ENCODE measurements at regions not wholly inside any gene's neighbourhood (a gene's known extent, or its start where the extent isn't known, plus 50 kb on each side); places are given as distances from the start of the nearest gene placed in this dataset.

DNA sequence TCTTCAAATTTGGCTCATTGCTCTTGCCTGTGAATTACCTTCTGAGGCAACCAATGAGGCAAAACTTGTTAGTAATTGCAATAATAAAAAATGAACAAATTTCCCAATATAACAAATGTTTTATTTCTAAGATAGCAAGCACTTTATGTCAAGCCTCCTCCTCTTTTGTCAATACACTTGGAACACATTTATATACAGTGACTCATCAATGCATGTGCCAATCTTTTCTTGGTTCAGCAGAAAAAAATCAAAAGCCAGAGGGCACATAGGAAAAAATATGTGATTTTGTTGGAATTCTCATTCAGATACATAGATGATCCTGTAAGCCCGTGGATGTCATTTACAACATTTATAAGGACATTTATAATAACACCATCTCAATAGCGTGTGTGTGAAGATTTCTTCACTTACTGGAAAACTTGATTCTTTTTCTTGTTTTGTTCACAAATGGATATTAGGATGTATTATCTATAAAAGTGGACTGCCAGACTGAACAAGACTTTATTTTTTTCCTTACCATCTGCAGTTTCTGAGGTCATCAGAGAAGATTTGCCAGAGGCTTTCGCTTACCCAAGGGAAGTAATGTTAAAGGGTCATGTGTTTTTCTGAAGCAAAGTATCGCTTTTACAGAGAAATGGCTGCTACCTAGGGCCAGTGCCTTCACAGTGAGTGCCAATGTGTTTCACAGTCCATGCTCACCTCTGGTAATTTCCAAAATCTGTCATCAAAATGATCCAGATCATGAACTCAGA is 645.7 kb upstream of the PTBP2 start:
- peaks cover 0 to 4% of the 10 kb centered on the region in 2 donors for H3K9me3 Mint-ChIP-seq
- no peaks in the 10 kb centered on the region for H3K27me3 Mint-ChIP-seq
- no peaks in the 10 kb centered on the region for H3K36me3 Mint-ChIP-seq
- no peaks in the 10 kb centered on the region for H3K4me1 Mint-ChIP-seq
- no peak overlapping the region for H3K27ac Mint-ChIP-seq
- ATAC-seq (replicated peaks) (no peak), DNase-seq (no peak)
- H3K4me3 Mint-ChIP-seq, result no peak overlapping the region

DNA sequence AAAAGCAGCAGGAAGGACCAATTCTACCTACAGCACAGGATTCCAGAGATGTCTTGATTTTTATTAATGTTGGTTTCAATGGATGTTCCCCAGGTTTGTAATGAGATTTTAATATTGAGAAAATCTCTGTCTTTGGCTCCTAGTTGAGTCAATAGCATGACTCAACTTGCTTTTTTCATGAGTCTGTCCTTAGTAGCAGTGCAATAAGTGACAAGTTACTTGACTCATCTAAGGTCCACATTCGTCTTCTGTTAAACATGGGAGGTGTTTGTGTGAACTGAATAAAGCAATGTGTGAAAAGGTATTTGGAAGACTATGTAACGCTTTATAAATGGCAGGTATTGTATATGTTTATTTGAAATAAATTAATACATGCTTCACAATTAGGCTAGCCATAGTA is 645.0 kb upstream of the PTBP2 start:
- H3K4me3 Mint-ChIP-seq, result no peak overlapping the region

GRCh38 chr1:96079581-96079980 is 642.0 kb upstream of the PTBP2 start:
- DNase-seq (no peak), ATAC-seq (replicated peaks) (no peak)
- H3K9me3 Mint-ChIP-seq, result peaks cover 0 to 4% of the 10 kb centered on the region in 2 donors
- no peaks in the 10 kb centered on the region for H3K27me3 Mint-ChIP-seq
- no peak overlapping the region for H3K4me3 Mint-ChIP-seq
- H3K4me1 Mint-ChIP-seq, result no peaks in the 10 kb centered on the region
- no peak overlapping the region for H3K27ac Mint-ChIP-seq
- no peaks in the 10 kb centered on the region for H3K36me3 Mint-ChIP-seq

More for the DNA sequence above, 645.0 kb upstream of the PTBP2 start:
- no peaks in the 10 kb centered on the region for H3K27me3 Mint-ChIP-seq
- no peak for DNase-seq
- H3K36me3 Mint-ChIP-seq, result no peaks in the 10 kb centered on the region
- no peaks in the 10 kb centered on the region for H3K4me1 Mint-ChIP-seq
- peaks cover 0 to 4% of the 10 kb centered on the region in 2 donors for H3K9me3 Mint-ChIP-seq
- H3K27ac Mint-ChIP-seq, result no peak overlapping the region
- ATAC-seq (replicated peaks), result no peak

- DNase-seq (no peak), ATAC-seq (replicated peaks) (no peak)
- peaks cover 0 to 4% of the 10 kb centered on the region in 2 donors for H3K9me3 Mint-ChIP-seq
- H3K27me3 Mint-ChIP-seq, result no peaks in the 10 kb centered on the region
- H3K4me1 Mint-ChIP-seq, result no peaks in the 10 kb centered on the region
- no peaks in the 10 kb centered on the region for H3K36me3 Mint-ChIP-seq
- H3K27ac Mint-ChIP-seq, result no peak overlapping the region
- no peak overlapping the region for H3K4me3 Mint-ChIP-seq
Measured at GRCh38 chr1:96080925-96081324, 640.7 kb upstream of the PTBP2 start.

- ATAC-seq (replicated peaks) (no peak), DNase-seq (no peak)
- Mint-ChIP-seq H3K4me1 (no peaks in the 10 kb centered on the region), H3K27me3 (no peaks in the 10 kb centered on the region), H3K27ac (no peak overlapping the region), H3K36me3 (no peaks in the 10 kb centered on the region), H3K9me3 (peaks cover 0 to 2% of the 10 kb centered on the region in 2 donors), H3K4me3 (no peak overlapping the region)
Measured at GRCh38 chr1:96087719-96088118, 633.9 kb upstream of the PTBP2 start.

DNA sequence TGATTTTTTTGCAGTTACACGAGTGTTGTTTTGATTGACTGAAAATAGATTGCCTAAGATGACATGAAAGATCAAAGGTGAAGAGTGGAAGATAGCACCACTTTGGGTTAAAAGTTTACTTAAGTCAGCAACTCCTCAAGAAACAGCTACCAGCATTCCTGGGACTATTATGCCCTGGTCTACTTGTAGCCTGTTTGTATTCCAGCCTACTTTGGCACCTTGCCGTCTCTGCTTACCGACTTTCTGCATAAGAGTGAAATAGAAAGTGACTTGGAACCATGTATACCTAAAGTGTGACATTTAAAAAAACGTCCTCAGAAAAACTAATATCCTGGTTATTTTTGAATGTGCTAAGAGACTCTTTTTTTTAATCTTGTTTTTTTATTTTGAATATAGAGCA is 631.5 kb upstream of the PTBP2 start:
- Mint-ChIP-seq H3K4me1 (no peaks in the 10 kb centered on the region), H3K9me3 (peaks cover 0 to 4% of the 10 kb centered on the region in 2 donors), H3K27me3 (no peaks in the 10 kb centered on the region), H3K36me3 (no peaks in the 10 kb centered on the region), H3K27ac (no peak overlapping the region), H3K4me3 (no peak overlapping the region)
- DNase-seq, result no peak
- ATAC-seq (replicated peaks), result no peak

DNA sequence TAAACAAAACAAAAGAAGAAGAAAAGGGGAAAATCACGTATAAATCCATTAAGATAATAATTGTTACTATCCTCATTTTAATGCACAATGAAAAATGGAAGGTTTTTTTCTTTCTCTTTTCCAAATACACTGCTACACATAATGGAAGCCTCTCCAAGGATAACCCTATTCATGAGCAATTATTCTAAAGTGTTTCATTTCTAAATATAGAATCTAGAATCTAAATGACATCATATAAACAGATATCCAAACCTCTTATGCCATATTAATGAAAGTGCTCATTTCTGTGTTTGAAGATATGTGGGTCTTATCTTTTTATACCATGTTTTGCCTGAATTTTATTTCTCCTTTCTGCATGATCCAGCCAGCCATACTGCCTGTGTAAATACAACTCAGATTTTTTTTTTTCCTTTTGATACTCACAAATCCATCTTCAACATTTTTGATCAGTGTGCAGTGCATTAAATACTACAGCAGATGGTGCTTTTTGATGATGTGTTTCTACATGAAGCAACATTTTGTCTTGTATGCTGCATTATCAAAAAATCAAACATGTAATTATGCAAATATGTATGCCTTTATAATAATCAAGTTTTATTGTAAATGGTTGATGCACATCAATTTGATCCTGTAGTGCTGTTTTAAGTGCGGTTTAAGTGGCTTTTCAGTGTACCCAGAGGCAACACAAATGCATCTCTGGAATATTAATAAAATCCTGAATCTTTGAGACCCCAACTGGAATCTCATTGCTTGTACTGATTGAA is 625.6 kb upstream of the PTBP2 start:
- Mint-ChIP-seq H3K9me3 (peaks cover 3 to 4% of the 10 kb centered on the region in 2 donors), H3K27ac (no peak overlapping the region), H3K4me1 (no peaks in the 10 kb centered on the region), H3K27me3 (no peaks in the 10 kb centered on the region), H3K4me3 (no peak overlapping the region), H3K36me3 (no peaks in the 10 kb centered on the region)
- ATAC-seq (replicated peaks), result no peak
- no peak for DNase-seq

GRCh38 chr1:96096613-96097321 is 624.8 kb upstream of the PTBP2 start:
- Mint-ChIP-seq H3K27me3 (no peaks in the 10 kb centered on the region), H3K4me3 (no peak overlapping the region), H3K36me3 (no peaks in the 10 kb centered on the region), H3K4me1 (no peaks in the 10 kb centered on the region), H3K9me3 (peaks cover 3 to 4% of the 10 kb centered on the region in 2 donors), H3K27ac (no peak overlapping the region)
- ATAC-seq (replicated peaks) (no peak), DNase-seq (no peak)

DNA sequence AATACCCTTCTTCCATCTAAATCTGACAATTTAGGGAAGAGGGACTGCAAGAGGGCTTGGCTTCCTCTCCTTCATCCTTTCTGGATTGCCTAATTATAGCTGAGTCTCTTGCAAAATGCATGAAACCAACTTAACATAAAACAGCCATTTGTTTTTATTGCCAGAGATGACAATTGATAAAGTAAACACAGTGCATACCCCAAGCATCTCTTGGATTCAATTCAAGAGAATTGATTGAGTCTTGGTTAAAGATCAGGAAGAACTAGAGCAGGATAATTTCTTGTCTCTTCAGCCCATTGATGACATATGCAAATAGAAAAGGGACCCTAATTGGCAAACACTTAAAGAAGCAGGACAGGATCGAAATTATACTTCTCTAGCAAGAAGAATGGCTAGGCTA is 617.1 kb upstream of the PTBP2 start:
- Mint-ChIP-seq H3K36me3 (no peaks in the 10 kb centered on the region), H3K9me3 (peaks cover 2 to 8% of the 10 kb centered on the region in 2 donors), H3K4me3 (no peak overlapping the region), H3K4me1 (no peaks in the 10 kb centered on the region), H3K27ac (no peak overlapping the region), H3K27me3 (no peaks in the 10 kb centered on the region)
- no peak for DNase-seq
- ATAC-seq (replicated peaks), result no peak

DNA sequence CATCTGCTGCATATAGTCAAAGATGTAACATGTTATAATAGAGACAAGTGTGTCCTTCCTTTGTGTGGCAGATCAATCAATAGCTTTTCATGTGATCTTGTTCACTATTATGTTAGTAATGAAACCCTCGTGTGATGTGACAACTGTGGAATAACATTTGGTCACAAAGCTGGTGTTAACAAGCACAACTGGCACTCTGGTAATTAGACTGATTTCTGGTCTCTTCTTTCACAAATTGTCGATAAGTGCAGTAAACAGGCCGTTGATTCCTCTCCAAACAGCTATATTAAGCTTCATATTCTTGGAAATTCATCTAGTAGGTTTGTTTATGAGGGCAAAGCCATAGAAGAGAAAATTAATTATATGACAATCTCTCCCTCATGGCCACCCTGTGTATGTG is 616.7 kb upstream of the PTBP2 start:
- H3K4me3 Mint-ChIP-seq, result no peak overlapping the region
- no peaks in the 10 kb centered on the region for H3K36me3 Mint-ChIP-seq
- H3K4me1 Mint-ChIP-seq, result no peaks in the 10 kb centered on the region
- ATAC-seq (replicated peaks) (no peak), DNase-seq (no peak)
- no peaks in the 10 kb centered on the region for H3K27me3 Mint-ChIP-seq
- peaks cover 2 to 4% of the 10 kb centered on the region in 2 donors for H3K9me3 Mint-ChIP-seq
- H3K27ac Mint-ChIP-seq, result no peak overlapping the region

DNA sequence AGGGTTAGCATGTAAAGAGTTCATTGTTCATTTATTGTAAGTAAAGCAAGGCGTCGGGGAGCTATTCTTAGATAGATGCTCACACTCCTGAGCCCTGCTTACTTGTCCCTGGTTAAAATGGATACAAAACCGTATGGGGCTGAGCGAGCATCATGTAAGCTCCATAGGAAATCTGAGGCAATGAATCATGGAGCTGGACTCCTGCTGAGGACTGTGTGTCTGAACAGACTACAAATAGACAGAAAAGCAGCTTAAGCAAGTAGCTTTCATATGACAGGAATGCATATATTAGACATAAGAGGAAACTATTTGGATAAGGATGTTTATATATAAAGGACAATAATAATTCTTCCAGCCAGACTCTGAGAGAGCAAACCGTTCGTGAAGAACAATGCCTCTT is 604.9 kb upstream of the PTBP2 start:
- H3K36me3 Mint-ChIP-seq, result no peaks in the 10 kb centered on the region
- H3K9me3 Mint-ChIP-seq, result peaks cover 3 to 8% of the 10 kb centered on the region in 2 donors
- no peak overlapping the region for H3K27ac Mint-ChIP-seq
- no peaks in the 10 kb centered on the region for H3K4me1 Mint-ChIP-seq
- no peak for ATAC-seq (replicated peaks)
- H3K27me3 Mint-ChIP-seq, result no peaks in the 10 kb centered on the region
- no peak overlapping the region for H3K4me3 Mint-ChIP-seq
- DNase-seq, result no peak

GRCh38 chr1:96130432-96130831 is 591.2 kb upstream of the PTBP2 start:
- no peaks in the 10 kb centered on the region for H3K4me1 Mint-ChIP-seq

DNA sequence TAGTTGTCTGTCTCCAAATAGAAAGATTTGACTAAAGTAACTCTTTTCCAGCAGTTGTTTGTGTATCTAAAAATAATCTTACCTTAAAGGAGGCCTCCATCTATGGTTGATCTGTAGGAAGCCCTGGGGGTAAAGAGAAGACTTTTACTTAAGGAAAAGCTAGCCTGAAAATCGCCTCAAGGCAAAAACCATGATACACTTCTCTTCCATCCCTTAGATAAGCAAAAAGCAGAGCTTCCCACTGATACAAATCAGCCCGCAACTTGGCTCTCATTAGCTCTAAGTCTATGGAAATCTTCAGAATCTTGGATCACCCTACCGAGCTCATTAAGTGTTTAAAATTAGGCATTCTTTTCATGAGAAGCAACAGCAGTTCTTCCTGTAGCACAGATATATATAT is 576.9 kb upstream of the PTBP2 start:
- Mint-ChIP-seq H3K4me1 (no peaks in the 10 kb centered on the region), H3K4me3 (no peak overlapping the region), H3K27ac (no peak overlapping the region), H3K27me3 (no peaks in the 10 kb centered on the region), H3K9me3 (peaks cover 0 to 4% of the 10 kb centered on the region in 2 donors), H3K36me3 (no peaks in the 10 kb centered on the region)
- no peak for DNase-seq
- ATAC-seq (replicated peaks), result no peak

More at GRCh38 chr1:96130432-96130831, 591.2 kb upstream of the PTBP2 start:
- Mint-ChIP-seq H3K36me3 (no peaks in the 10 kb centered on the region), H3K27ac (no peak overlapping the region), H3K27me3 (no peaks in the 10 kb centered on the region), H3K9me3 (peaks cover 0 to 2% of the 10 kb centered on the region in 2 donors), H3K4me3 (no peak overlapping the region)
- DNase-seq, result no peak
- no peak for ATAC-seq (replicated peaks)

DNA sequence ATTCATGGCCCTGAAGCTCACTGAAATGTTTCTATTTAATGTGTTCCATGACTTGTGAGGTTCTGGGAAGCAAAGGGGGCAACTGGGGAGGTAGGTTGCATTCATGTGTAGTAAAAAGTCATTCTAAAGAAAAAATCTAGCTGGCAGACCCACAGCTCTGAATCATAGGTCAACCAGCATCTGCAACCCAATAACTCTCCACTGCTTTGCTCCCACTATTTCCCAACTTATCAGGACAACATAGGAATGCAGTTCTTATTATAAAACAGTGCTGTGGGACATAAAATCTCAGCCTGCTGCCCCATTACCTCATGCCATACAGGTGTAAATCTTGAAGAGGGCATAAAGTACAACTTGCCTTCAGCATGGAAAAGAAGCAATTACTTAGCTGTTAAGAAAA is 576.1 kb upstream of the PTBP2 start:
- H3K27ac Mint-ChIP-seq, result no peak overlapping the region
- DNase-seq (no peak), ATAC-seq (replicated peaks) (no peak)
- peaks cover 0 to 7% of the 10 kb centered on the region in 2 donors for H3K9me3 Mint-ChIP-seq
- H3K4me1 Mint-ChIP-seq, result no peaks in the 10 kb centered on the region
- H3K36me3 Mint-ChIP-seq, result no peaks in the 10 kb centered on the region
- H3K27me3 Mint-ChIP-seq, result no peaks in the 10 kb centered on the region
- no peak overlapping the region for H3K4me3 Mint-ChIP-seq

Measured in stimulated activated naive B cell treated with anti-CD40 and anti-IgM and Interleukin-4, amounts not matched to agents 10 μg/mL and 1 μg/mL and 100 μg/mL, for 72 hours (primary cell).